HL-60 (cell line): ENCODE measurements at regions not wholly inside any gene's neighbourhood (a gene's known extent, or its start where the extent isn't known, plus 50 kb on each side); places are given as distances from the start of the nearest gene placed in this dataset.

ENCODE experiments used
- DNase-seq, 2 experiments: peaks; one replicate each; pipeline ENCODE4 v3.0.0-alpha.2; 2010 to 2020; ENCODE audit warnings: low read depth in 1 of 2, low spot score in 1 of 2
- H3K27ac ChIP-seq: fragments of 250-450 bp; sonication (Bioruptor Pico); replicated peaks from 2 replicates; pipeline ENCODE4 v1.5.1; 2020; ENCODE audit warnings: mild to moderate bottlenecking, moderate library complexity
- H3K27me3 ChIP-seq: fragments of 250-450 bp; sonication (Bioruptor Pico); 2 replicates; pipeline ENCODE4 v1.5.1; 2021; ENCODE audit warnings: mild to moderate bottlenecking, moderate library complexity; ENCODE audit not compliant: insufficient read depth, poor library complexity, severe bottlenecking
- H3K4me3 ChIP-seq: replicated peaks from 2 replicates; pipeline ENCODE4 v1.5.1; 2011; ENCODE audit warnings: mild to moderate bottlenecking, control low read depth, low read length; ENCODE audit not compliant: insufficient read depth
- GABPA ChIP-seq: IDR thresholded peaks from 2 replicates; pipeline ENCODE4 v1.6.1; 2012; ENCODE audit warnings: low read depth
- POLR2AphosphoS5 ChIP-seq: IDR thresholded peaks from 2 replicates; pipeline ENCODE4 v1.6.1; 2012; ENCODE audit warnings: low read depth
- SPI1 ChIP-seq: IDR thresholded peaks from 2 replicates; pipeline ENCODE4 v1.6.1; 2012; ENCODE audit warnings: low read depth, mild to moderate bottlenecking, borderline replicate concordance
- TF ChIP-seq, protein P1 (sequence below): IDR thresholded peaks from one replicate; pipeline ENCODE4 v1.5.1; 2011; ENCODE audit warnings: low read length, control low read depth, inconsistent platforms; ENCODE audit not compliant: insufficient read depth
- TF ChIP-seq, protein P2 (sequence below): IDR thresholded peaks from 2 replicates; pipeline ENCODE4 v1.6.1; 2012; ENCODE audit warnings: low read depth; ENCODE audit not compliant: insufficient replicate concordance

GRCh38 chr4:177033632-177034031 lies 240.9 kb upstream of the VEGFC start:
- DNase-seq, result no peak
- Histone ChIP-seq H3K4me3 (no peak overlapping the region), H3K27me3 (no peaks in the 10 kb centered on the region), H3K27ac (no peak overlapping the region)
- TF ChIP-seq POLR2AphosphoS5, result no peak
- TF ChIP-seq, protein P1, sequence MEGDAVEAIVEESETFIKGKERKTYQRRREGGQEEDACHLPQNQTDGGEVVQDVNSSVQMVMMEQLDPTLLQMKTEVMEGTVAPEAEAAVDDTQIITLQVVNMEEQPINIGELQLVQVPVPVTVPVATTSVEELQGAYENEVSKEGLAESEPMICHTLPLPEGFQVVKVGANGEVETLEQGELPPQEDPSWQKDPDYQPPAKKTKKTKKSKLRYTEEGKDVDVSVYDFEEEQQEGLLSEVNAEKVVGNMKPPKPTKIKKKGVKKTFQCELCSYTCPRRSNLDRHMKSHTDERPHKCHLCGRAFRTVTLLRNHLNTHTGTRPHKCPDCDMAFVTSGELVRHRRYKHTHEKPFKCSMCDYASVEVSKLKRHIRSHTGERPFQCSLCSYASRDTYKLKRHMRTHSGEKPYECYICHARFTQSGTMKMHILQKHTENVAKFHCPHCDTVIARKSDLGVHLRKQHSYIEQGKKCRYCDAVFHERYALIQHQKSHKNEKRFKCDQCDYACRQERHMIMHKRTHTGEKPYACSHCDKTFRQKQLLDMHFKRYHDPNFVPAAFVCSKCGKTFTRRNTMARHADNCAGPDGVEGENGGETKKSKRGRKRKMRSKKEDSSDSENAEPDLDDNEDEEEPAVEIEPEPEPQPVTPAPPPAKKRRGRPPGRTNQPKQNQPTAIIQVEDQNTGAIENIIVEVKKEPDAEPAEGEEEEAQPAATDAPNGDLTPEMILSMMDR, result no peak
- no peak for TF ChIP-seq GABPA
- no peak for TF ChIP-seq SPI1
- TF ChIP-seq, protein P2, sequence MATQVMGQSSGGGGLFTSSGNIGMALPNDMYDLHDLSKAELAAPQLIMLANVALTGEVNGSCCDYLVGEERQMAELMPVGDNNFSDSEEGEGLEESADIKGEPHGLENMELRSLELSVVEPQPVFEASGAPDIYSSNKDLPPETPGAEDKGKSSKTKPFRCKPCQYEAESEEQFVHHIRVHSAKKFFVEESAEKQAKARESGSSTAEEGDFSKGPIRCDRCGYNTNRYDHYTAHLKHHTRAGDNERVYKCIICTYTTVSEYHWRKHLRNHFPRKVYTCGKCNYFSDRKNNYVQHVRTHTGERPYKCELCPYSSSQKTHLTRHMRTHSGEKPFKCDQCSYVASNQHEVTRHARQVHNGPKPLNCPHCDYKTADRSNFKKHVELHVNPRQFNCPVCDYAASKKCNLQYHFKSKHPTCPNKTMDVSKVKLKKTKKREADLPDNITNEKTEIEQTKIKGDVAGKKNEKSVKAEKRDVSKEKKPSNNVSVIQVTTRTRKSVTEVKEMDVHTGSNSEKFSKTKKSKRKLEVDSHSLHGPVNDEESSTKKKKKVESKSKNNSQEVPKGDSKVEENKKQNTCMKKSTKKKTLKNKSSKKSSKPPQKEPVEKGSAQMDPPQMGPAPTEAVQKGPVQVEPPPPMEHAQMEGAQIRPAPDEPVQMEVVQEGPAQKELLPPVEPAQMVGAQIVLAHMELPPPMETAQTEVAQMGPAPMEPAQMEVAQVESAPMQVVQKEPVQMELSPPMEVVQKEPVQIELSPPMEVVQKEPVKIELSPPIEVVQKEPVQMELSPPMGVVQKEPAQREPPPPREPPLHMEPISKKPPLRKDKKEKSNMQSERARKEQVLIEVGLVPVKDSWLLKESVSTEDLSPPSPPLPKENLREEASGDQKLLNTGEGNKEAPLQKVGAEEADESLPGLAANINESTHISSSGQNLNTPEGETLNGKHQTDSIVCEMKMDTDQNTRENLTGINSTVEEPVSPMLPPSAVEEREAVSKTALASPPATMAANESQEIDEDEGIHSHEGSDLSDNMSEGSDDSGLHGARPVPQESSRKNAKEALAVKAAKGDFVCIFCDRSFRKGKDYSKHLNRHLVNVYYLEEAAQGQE, result no peak

GRCh38 chr4:177041356-177041755 lies 248.6 kb upstream of the VEGFC start:
- no peak for DNase-seq
- TF ChIP-seq, protein P2, result no peak
- TF ChIP-seq, protein P1, result no peak
- TF ChIP-seq GABPA (no peak), SPI1 (no peak), POLR2AphosphoS5 (no peak)
- Histone ChIP-seq H3K4me3 (no peak overlapping the region), H3K27me3 (no peaks in the 10 kb centered on the region), H3K27ac (no peak overlapping the region)

GRCh38 chr4:177047070-177047850 lies 254.5 kb upstream of the VEGFC start:
- no peak overlapping the region for H3K27ac ChIP-seq
- peak; percentile 11 to 53 for DNase-seq
- H3K4me3 ChIP-seq, result no peak overlapping the region
- no peaks in the 10 kb centered on the region for H3K27me3 ChIP-seq
- TF ChIP-seq, protein P2, result no peak
- TF ChIP-seq, protein P1, result peak; percentile 82
